NCI-H69 (cell line): ENCODE measurements at regions not wholly inside any gene's neighbourhood (a gene's known extent, or its start where the extent isn't known, plus 50 kb on each side); places are given as distances from the start of the nearest gene placed in this dataset.

Experiments used
- DNase-seq: peaks from one replicate; lab custom pipeline; 2025; lab: John Stamatoyannopoulos, UW

GRCh38 chr2:100192825-100193224, 50.4 kb upstream of the AFF3 start:
- DNase-seq: no peak

- no peak for DNase-seq
Observed at GRCh38 chr2:100192300-100192699, 49.9 kb upstream of the AFF3 start.
